ENCODE measurements at regions not wholly inside any gene's neighbourhood (a gene's known extent, or its start where the extent isn't known, plus 50 kb on each side); places are given as distances from the start of the nearest gene placed in this dataset.
"Not testable (repeated sequence)": the region's sequence is repeated elsewhere in the genome, so short reads cannot be mapped to it uniquely, and the experiment has no call there.

DNA sequence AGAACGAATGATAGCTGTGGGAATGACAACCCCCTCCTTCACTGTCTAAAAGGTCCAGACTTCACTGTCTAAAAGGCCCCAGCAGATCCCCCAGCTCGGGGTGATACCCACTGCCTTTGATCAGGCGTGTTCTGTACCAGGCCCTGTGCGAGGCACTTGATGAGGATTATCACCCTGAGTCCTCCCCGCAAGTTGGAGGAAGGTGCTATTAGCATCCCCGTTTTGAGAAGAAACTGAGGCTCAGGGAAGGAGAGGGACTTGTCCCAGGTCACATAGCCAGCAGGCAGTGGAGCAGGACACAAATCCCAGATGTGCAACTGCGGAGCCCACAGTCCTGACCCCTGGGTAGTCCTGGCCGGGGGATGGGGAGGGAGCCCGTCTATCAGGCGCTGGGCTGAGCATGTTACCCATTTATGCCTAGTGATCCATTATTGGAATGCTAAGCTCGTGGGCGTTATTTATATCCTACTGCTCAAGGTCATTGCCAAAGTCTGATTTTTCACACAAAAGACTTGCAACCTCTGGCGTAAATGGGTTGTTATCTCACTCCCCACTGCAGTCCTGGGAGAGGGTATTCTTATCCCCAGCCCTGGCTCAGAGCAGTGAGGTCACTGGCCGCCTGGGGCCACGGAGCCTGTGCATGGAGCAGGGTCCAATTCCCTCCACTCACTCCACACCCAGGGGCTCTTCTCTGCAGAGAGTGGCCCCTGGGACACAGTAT is 722.2 kb downstream of the MATN1 start:
- Histone ChIP-seq H3K27me3 (no peaks in the 10 kb centered on the region), H3K36me3 (no peaks in the 10 kb centered on the region), H3K4me1 (ENCODE audit: control insufficient read depth in 1 of 2, insufficient read depth in 1 of 2, low read depth in 1 of 2, low read length in 1 of 2) (no peaks in the 10 kb centered on the region), H3K4me3 (ENCODE audit: low read depth in 1 of 2, low read length in 1 of 2) (no peak overlapping the region), H3K27ac (no peak overlapping the region), H3K9me3 (no peaks in the 10 kb centered on the region)
- TF ChIP-seq, protein P1, sequence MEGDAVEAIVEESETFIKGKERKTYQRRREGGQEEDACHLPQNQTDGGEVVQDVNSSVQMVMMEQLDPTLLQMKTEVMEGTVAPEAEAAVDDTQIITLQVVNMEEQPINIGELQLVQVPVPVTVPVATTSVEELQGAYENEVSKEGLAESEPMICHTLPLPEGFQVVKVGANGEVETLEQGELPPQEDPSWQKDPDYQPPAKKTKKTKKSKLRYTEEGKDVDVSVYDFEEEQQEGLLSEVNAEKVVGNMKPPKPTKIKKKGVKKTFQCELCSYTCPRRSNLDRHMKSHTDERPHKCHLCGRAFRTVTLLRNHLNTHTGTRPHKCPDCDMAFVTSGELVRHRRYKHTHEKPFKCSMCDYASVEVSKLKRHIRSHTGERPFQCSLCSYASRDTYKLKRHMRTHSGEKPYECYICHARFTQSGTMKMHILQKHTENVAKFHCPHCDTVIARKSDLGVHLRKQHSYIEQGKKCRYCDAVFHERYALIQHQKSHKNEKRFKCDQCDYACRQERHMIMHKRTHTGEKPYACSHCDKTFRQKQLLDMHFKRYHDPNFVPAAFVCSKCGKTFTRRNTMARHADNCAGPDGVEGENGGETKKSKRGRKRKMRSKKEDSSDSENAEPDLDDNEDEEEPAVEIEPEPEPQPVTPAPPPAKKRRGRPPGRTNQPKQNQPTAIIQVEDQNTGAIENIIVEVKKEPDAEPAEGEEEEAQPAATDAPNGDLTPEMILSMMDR (IDR thresholded peaks at IDR 0.05), result no peak

DNA sequence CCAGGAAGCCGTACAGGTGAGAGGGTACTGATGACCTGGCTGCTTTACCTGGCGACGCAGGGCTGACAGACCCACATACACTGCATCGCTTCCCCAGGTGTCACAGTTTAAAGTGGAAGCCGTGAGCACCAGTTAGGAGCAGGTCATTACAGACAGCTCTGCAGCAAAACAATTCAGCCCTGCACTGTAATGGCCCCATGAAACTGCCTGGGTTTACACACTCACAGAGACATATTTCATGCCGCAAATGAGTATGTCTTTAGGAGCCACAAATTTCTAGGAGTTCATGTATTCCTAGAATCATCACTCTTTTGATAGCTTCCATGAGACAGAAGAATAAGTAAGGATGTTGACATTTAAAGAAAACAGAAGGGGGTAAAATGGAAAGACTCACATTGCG is 723.1 kb downstream of the MATN1 start:
- no peaks in the 10 kb centered on the region for H3K27me3 ChIP-seq
- H3K4me1 ChIP-seq (ENCODE audit: control insufficient read depth in 1 of 2, insufficient read depth in 1 of 2, low read depth in 1 of 2, low read length in 1 of 2), result no peaks in the 10 kb centered on the region
- TF ChIP-seq, protein P1 (IDR thresholded peaks at IDR 0.05), result no peak
- no peaks in the 10 kb centered on the region for H3K9me3 ChIP-seq
- H3K4me3 ChIP-seq (ENCODE audit: low read depth in 1 of 2, low read length in 1 of 2), result no peak overlapping the region
- H3K36me3 ChIP-seq, result no peaks in the 10 kb centered on the region
- no peak overlapping the region for H3K27ac ChIP-seq

DNA sequence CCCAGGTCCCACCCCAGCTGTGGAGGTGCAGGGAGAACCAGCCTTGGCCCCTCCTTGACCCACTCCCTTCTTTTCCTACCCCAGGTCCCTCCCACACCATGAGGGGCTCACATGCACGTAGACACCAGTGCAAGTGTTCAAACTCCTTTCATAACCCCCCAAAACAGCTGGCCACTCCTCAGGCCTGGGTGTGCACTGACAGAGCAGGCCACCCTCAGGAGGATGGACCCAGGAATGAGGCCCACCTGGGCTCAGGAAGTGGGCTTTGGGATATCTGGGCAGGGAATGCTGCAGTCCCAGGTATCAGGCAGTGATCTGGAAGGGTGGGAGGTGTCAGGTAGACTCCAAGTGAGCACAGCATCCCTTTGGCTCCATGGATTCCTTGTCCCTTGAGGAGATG is 723.8 kb downstream of the MATN1 start:
- no peaks in the 10 kb centered on the region for H3K9me3 ChIP-seq
- no peaks in the 10 kb centered on the region for H3K36me3 ChIP-seq
- no peaks in the 10 kb centered on the region for H3K4me1 ChIP-seq (ENCODE audit: control insufficient read depth in 1 of 2, insufficient read depth in 1 of 2, low read depth in 1 of 2, low read length in 1 of 2)
- no peak overlapping the region for H3K27ac ChIP-seq
- H3K27me3 ChIP-seq, result no peaks in the 10 kb centered on the region
- H3K4me3 ChIP-seq (ENCODE audit: low read depth in 1 of 2, low read length in 1 of 2), result no peak overlapping the region
- TF ChIP-seq, protein P1 (IDR thresholded peaks at IDR 0.05), result no peak

DNA sequence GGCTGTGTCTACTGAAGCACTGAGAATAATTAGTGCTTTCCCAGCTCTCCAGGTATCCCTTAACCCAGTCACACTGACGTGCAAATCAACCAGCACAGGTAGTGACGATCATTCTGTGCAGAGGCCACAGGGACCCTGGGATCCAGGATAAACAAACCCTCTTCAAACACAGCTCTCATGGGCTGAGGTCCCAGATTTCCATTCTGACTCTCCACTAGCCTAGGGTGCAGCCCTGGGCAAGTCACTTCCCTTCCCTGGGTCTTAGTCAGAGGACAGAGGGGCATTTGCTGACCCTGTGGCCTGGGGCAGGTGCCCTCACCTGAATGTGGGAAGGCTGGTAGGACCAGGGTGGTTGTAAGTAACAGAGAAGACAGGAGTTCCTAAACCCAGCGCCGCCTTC is 724.7 kb downstream of the MATN1 start:
- H3K36me3 ChIP-seq, result no peaks in the 10 kb centered on the region
- H3K27ac ChIP-seq, result no peak overlapping the region
- TF ChIP-seq, protein P1 (IDR thresholded peaks at IDR 0.05), result no peak
- H3K4me3 ChIP-seq (ENCODE audit: low read depth in 1 of 2, low read length in 1 of 2), result no peak overlapping the region
- no peaks in the 10 kb centered on the region for H3K27me3 ChIP-seq
- H3K9me3 ChIP-seq, result no peaks in the 10 kb centered on the region
- H3K4me1 ChIP-seq (ENCODE audit: control insufficient read depth in 1 of 2, insufficient read depth in 1 of 2, low read depth in 1 of 2, low read length in 1 of 2), result no peaks in the 10 kb centered on the region

DNA sequence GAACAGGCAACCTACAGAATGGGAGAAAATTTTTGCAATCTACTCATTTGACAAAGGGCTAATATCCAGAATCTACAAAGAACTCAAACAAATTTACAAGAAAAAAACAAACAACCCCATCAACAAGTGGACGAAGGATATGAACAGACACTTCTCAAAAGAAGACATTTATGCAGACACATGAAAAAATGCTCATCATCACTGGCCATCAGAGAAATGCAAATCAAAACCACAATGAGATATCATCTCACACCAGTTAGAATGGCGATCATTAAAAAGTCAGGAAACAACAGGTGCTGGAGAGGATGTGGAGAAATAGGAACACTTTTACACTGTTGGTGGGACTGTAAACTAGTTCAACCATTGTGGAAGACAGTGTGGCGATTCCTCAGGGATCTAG is 725.6 kb downstream of the MATN1 start:
- not testable (repeated sequence) for H3K27me3 ChIP-seq; H3K4me3 ChIP-seq (ENCODE audit: low read depth in 1 of 2, low read length in 1 of 2); H3K4me1 ChIP-seq (ENCODE audit: control insufficient read depth in 1 of 2, insufficient read depth in 1 of 2, low read depth in 1 of 2, low read length in 1 of 2); H3K27ac ChIP-seq; H3K36me3 ChIP-seq; H3K9me3 ChIP-seq

DNA sequence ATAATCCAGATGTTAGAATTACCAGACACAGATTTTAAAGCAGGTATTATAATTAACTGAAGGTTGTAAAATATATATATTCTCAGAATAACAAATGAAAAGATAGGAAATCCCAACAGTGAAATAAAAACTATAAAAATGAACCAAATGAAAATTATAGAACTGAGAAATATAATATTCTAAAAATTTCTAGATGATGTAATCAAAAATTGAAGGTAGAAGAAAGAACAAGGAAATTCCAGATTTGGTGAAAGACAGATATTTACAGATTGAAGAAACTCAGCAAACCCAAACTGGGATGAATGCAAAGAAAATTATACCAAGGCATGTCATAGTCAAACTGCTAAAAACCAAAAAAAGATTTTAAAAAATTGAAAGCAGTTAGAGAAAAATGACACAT is 729.4 kb downstream of the MATN1 start:
- H3K27ac ChIP-seq, result no peak overlapping the region
- H3K4me1 ChIP-seq (ENCODE audit: control insufficient read depth in 1 of 2, insufficient read depth in 1 of 2, low read depth in 1 of 2, low read length in 1 of 2), result no peaks in the 10 kb centered on the region
- H3K9me3 ChIP-seq, result no peaks in the 10 kb centered on the region
- H3K36me3 ChIP-seq, result no peaks in the 10 kb centered on the region
- TF ChIP-seq, protein P1 (IDR thresholded peaks at IDR 0.05), result no peak
- no peak overlapping the region for H3K4me3 ChIP-seq (ENCODE audit: low read depth in 1 of 2, low read length in 1 of 2)
- H3K27me3 ChIP-seq, result peaks cover 6% of the 10 kb centered on the region
